HG03045 (cell line): ENCODE measurements at regions not wholly inside any gene's neighbourhood (a gene's known extent, or its start where the extent isn't known, plus 50 kb on each side); places are given as distances from the start of the nearest gene placed in this dataset.

Experiments used
- ATAC-seq: cut with Tn5 transposase; IDR thresholded peaks from one replicate; pipeline ENCODE4 v1.9.1; 2021; ENCODE audit warnings: mild to moderate bottlenecking, moderate library complexity; ENCODE audit not compliant: unreplicated experiment

DNA sequence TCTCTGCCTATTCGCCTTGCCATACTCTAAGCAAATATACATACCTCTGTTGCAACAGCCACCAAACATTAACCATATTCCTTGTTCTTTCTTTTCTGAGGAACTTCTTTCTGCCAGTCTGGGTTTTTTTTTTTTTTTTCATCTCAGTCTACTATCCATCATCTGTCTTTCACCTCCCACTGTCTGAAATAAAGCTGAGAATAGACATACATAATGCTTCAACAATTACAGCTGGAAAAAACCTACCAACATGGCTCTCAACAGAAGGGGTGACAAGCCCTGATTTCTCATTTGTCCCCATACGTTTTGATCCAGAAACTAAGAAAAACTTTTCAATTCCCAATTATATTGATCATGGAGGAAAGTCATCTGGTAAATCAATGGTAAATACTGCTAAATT is 728.8 kb upstream of the POU3F3 start:
- no peak for ATAC-seq

DNA sequence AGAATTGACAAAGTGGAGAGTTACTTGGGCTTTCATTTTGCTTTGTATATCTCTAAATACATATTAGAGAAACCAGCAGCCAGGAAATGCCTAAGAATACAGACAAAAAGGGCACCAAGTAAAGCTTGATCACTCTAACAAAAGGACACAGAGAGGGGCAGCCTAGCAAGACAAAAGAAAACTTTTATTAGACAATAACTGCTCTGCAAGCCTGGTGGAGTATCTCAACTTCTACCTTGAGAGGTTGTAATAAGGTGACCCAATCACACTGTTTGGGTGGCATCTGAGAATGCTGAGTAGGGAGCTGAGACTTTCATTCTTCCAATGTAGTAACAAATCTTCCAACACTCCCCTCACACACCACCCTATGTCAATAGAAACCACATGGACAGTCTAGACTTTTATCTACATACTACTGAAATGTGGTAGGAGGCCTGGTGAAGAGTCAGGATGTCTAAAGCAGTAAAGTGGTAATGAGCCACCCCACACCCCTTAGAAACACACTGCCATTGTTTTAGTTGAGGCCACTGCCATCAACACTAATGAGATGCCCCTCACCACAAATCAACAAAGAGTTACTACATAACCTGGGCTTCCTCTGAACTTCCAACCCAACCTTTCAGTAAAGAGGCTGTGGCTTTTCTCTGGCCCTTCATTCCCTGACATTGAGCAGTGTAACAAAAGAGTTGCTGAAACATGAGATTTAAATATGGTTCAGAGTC is 726.7 kb upstream of the POU3F3 start:
- no peak for ATAC-seq

DNA sequence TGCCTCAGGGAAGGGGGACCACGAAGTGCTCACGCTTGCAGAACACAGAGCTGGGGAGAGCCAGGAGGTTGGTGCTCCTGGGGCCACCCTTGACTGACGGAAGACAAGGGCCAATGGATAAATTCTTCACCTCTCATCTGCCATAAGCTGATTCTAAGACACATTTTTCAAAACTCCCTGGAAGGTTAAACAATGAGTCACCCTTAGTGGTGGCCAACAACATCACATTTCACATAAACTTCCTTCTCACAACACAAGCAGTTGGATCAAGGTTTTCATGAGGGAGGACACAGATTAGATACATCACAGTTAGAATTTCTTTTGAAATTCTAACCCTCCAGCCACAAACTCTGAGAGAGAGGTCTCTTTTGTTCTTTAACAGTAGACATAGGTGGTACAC is 713.6 kb upstream of the POU3F3 start:
- ATAC-seq = no peak

DNA sequence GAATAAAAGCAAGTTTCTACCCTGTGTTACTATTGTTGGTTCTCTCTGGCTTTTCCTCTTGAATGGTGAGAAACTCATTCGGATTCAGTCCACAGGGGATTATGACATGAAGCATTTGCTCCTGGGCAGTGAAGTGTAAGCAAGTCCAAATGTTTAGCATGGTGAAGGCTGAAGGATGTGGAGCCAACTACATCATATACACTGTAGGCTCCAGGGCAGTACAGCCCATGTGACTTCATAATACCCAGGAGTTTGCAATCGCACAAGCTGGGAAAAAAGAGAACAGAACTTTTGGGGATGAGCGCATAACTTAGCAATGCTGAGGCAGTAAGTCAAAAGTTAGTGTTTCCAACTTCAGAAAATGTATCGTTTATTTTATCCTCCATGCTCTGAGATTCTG is 695.7 kb upstream of the POU3F3 start:
- ATAC-seq = no peak

DNA sequence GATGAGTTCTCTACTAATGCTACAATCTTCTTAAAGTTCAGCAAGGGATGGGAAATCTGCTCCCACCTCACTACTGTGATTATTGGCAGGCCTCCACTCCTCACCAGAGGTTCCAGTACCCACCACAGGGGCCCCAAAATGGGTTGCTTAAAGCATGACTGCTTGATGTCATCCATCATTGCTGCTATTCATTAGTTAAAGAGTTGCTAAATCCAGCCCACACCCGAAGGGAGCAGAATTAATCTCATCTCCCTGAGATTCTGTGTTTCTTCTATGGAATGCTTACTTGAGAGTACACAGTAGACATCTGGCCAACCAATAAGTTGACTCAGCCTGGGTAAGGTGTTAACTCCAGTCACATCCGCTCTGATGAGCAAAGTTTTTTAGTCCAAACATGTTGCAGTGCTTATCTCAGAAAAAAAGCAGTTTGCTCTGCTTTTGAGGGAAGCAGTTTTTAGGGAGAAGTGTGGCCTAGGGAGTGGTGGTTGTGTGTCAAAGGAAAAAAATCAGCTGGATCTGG is 690.2 kb upstream of the POU3F3 start:
- ATAC-seq = no peak

DNA sequence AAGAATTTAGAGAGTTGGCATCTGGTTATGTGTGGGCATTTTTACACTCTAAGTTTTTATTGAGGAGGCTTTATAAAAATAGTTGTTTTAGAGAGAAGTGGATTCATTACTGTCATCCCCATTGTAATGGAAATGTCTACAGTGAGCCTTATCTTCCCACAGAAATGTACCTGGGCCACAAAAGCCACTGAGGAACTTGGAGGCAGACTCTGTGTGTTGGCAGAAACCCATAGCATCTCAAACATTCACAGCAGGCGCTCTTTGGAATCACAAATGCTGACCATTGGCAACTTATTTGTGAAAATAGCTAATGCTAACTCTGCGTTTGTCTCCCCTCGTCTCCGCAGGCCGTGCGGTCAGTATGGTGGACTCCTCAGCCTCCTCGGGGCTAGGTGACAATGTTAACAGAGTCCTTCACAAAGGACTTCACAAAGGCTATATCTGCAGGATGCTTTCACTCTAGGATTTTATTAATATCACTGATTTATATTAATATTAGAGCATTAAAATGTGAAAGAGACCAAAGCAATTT is 689.1 kb upstream of the POU3F3 start:
- ATAC-seq = no peak

DNA sequence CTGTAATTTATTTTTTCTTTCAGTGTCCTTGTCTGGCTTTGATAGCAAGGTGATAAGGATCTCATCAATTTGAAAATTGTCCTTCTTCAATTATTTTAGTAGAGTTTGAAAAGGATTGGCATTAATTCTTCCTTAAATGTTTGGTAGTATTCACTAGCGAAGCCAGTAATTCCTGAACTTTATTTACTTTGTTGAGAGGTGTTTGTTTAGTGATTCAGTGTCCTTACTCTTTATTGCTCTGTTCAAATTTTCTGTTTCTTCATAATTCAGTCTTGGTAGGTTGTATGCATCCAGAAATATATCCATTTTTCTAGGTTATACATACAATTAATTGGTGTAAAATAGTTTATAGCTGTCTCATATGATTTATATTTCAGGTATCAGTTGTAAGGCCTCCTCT is 676.7 kb upstream of the POU3F3 start:
- no peak for ATAC-seq

DNA sequence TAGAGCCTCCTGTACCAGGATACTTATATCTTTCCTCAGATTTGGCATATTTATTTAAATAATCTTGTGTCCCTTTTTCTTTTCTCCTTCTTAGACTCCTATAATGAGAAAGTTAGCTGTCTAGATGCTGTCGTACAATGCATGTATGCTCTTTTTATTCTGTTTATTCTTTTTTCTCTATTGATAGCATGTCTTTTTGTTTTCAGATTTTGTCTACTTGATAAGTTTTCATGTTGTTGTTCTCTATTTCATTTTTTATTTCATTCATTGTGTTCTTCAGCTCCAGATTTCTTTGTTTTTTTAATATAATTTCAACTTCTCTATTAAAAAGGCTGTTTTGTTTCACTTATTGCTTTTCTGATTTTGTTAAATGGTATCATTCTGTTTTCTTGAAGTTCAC is 674.3 kb upstream of the POU3F3 start:
- no peak for ATAC-seq

DNA sequence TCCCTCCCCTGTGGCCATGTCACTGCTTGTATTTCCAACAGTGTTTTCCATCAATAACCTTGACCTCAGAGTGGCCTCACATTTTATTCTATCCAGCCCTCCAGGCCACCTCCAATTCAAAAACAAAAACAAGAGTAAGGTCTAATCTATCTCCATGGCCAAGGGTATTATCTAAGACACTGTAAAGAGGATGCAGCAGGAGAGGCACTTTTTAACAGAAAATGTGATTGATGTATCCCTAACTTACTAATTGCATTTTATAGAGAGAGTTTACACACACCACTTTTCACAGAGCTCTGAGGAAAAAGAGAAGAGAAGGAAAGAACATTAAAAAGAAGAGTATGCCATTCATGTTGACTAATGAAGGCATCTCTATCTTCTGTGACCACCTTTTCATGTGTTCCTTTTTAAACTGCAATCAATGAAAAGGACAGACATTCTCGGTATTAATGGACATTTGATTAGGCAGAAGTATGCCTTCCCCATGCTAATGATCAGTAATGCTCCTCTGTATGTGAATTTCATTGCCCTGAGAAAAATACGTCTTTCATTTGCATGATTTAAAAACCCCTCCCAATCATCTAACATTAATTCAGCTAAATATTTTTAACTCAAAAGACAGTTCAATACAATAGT is 653.3 kb upstream of the POU3F3 start:
- no peak for ATAC-seq

DNA sequence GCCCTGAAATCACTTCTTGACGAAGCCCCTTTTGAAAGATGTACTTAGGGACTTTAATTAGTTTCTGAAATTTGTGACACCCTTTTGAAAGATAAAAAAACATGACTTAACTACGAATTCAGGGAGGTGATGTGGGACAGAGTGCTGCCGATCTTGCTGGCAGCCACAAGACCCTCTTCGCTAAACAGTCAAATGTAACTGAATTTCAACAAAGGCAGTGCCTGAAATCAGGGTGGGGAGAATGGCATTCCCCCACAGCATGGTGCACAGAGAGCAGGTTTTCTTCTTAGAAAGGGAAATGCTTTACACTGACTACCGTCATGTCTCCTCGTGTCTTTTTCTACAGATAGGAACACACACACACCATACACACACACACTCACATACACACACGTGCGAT is 640.2 kb upstream of the POU3F3 start:
- no peak for ATAC-seq

DNA sequence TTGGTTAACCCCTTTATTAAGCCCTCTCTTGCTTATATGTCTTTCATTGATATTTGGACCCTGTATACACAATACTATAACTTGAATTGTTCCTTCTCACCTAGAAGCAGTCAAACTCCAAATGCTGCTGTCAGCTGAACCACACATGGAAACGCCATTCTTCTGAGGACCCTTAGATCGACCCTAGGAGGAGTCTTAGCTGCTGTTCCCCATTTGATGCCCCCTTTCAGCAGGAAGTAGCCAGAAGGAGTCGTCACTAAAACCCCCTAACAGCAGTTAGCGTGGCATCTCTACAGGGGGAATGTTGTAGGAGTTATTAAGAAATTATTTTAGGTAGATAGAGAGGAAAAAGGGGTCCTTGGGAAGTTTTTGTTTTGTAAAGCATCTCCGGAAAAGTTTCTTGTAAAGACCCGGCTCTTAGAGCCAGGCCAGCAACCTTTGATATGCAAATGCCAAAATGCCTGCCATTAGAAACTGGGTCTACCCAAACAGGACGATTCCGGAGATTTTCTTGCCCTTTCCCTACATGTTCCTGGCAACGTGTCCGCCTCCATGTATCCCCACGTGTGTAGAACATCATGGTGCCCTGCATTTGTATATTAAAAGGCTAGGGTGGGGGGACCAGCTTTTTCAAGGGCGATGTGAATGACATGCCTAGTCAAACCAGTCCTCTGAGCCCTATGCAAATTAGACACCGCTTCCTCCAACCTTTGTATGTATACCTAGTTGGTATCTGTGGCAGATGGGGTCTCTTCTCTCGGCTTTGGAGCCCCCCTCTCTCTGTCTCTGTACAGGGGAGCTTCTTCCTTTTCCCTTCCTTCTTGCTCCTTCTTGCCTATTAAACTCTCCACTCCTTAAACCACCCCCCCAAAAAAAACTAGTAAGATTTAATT is 638.4 kb upstream of the POU3F3 start:
- no peak for ATAC-seq

DNA sequence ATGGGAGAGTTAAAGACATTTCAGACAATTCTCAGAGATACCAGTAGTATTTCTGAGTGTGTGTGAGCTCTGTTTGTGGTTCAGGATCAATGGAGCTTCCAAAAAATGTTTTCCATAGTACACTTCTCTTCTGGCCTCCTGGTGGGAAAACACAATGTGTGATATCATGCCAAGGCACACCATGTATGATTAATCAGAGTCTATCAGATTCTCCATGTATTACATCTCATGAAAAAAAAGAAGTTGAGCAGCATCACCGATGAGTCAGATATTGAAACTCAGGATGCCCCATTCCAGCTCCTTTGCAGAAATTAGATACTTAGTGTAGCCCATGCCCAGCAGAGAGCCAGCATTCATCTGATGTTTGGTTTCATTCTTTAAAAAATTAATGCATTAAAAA is 620.3 kb upstream of the POU3F3 start:
- no peak for ATAC-seq

DNA sequence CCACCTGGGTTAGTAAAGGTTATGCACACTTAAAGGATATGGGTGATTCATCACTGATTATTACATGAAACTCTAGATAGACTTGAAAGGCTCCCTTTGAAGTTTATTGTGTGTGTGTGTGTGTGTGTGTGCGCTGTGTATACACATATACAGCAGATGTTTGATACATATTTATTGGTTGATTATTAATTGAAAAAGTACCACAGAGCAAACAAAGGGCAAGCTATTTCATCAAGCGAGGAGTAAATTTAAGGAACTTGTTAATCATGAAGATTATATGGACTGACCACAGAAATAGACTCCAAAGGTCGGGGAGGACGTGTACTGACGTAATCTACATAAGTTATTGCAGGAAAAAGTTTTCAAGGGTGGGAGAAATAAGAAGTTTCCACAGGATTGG is 617.4 kb upstream of the POU3F3 start:
- no peak for ATAC-seq

DNA sequence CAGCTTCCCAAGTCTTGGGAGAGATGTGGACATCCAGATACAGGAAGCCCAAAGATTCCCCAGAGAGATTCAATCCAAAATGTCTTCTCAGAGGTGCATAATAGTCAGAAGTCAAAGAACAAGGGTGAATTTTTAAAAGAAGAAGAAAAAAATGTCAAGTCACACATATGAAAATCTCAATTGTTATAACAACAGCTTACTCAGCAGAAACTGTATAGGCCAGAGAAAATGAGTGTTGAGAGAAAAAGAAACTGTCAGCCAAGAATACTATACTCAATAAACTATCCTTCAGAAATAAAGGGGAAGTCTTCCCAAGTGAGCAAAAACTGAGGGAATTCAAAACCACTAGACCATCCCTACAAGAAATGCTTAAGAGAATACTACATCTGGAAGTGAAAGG is 612.9 kb upstream of the POU3F3 start:
- ATAC-seq = no peak

DNA sequence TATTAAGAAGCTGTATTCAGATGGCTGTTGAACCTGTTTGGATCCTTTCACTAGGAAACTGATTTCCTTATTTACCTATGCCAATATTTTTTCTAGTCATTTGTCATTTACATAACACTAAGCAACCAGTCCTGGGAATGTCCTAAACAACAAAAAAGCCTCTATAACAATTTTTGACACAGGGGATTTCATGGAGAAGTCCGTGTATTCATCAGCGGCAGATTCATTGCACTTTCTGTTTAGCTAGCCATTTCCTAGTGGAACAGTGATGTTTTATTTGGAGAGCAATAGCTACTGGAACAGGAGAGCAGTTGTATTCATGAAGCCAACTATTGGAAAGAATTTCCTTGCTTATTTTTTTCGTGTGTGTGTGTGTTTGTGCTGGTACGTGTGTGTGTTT is 604.3 kb upstream of the POU3F3 start:
- ATAC-seq = no peak

DNA sequence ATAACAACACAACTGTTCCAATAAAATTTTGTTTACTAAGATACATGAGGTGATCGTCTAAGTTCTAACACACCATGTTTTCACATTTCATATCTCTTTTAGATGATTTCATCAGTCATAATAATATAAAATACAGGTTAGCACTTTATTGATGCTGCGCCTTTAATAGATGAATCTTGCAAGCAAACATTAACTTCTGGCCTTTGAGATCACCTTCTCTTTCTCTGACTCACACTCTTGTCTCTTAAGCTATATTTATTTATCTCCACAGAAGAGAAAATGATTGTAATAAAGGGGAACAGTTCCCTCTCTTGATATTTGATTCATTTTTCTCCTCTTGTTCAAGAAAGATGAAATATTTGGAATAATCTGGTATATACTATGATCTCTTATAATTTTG is 603.3 kb upstream of the POU3F3 start:
- no peak for ATAC-seq

DNA sequence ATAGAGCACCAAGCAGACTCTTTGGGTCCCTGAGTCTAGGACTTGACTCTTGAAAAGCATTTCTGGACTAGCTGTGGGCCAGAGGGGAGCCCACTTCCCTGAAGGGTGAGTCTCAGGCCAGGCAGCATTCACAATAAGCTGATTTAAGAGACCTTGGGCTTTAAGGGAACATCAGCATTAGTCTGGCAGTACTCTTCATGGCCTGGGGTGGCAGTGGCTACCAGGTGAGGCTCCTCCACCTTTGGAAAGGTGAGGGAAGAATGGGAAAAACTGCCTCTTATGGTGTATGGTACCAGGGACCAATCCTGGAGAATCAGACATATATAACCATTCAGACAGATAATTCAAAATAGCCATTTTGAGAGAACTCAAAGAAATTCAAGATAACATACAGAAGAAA is 599.9 kb upstream of the POU3F3 start:
- ATAC-seq = no peak

DNA sequence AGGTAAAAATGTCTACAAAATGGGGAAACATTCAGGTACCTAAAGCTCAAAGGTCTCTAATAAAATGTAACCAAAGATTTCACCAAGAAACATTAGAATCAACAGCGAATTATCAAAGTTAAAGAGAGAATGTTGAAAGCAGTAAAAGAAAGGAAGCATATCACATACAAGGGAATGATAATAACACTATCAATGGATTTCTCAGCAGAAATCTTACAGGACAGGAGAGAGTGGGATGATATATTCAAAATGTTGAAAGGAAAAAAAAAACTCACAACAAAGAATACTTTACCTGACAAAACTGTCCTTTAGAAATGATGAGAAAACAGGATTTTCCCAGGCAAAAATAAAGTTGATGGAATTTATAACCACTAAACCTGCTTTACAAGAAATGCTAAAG is 591.2 kb upstream of the POU3F3 start:
- ATAC-seq = no peak

DNA sequence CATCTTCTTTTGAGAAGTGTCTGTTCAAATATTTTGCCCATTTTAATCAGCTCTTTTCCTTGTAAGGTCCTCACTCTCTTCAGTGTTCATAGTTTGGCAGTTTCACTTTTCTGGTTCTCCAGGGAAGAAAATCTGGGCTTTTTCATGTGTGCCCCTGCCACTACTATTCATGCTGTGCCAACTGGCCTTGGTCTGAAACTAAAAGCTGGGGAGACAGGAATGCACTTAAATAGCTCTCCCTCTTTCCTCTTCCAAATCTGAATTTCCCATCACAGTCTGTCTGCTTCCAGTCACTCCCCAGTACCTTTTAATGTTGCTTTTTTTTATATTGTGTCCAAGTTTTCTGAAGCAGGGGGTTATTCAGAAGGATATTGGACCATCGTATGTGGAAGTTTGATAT is 574.3 kb upstream of the POU3F3 start:
- no peak for ATAC-seq

DNA sequence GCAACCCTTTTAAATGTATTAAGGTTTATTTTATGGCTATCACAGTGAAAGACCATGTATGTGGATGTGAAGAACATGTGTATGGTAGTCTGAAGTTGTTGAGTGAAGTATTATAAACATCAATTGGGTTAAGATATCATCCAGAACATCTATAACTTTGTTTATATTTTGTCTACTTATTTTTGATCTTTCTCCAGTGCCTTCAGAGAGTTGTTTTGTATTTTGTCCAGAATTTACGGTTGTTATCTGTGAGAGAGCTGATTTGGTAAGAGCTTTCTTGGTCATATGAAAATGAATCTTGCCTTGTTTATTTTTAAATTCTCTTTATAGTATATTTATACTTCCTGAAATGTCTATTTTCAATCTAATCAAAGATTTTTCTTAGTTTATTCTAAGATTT is 573.7 kb upstream of the POU3F3 start:
- ATAC-seq = no peak

DNA sequence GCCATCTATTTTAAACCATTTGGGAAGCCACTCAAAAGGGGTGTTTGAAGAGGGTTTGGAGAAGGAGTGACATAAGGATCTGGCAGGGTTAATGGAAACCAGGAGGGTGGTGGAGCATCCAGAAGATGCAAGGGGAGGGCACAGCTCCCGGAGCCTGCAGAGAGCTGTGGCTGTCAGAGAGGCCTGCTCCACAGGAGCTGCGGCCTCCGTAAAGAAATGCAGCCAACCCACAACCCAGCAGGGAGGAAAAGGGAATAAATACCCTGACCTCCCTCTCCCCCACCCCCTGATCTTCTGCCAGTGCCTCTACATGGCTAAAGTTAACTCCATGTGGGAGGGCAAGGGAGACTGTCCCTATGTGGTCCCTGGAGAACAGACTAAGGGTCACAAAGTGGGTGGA is 567.1 kb upstream of the POU3F3 start:
- no peak for ATAC-seq
